ENCODE measurements at regions not wholly inside any gene's neighbourhood (a gene's known extent, or its start where the extent isn't known, plus 50 kb on each side); places are given as distances from the start of the nearest gene placed in this dataset.

GRCh38 chr17:73785958-73786743, 141.9 kb upstream of the SDK2 start:
- no peak for DNase-seq

- DNase-seq: no peak
These were observed 143.1 kb upstream of the SDK2 start for GRCh38 chr17:73787076-73788059.

DNA sequence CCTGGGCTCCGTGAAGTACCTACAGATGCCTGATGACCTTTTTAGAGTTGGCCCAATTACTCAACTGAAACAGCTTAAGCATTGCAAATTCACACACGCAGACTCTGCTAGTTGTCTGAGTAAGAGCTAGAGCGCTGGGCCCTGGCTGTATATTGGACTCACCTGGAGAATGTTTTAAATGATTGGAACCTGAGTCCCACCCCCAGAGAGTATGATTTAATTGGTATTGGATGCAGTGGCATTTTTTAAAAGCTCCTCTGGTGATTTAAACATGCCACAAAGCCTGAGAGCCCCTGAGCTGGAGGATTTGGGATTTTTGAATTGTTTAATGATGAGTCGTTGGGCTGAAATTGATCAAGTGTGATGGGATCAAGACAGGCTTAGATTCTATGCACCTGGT, 143.9 kb upstream of the SDK2 start:
- no peak for DNase-seq

DNA sequence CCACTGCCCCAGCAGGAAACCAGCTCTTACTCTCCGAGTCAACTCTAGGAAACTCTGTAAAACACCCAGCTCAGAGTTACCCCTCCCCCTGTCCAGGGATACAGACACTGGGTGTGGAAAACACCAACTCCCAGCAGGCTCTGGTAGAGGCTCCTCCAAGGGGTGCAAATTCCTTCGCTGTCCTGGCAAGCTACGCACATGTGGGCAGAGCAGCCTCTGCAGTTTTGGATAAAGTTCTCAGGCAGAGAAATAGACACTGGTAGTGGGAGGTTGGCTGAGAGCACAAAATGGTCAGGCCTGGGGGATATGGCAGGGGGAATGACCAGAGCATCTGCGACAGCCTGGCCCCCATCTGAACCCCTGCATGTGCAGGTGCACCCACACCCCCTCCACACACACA, 146.9 kb upstream of the SDK2 start:
- DNase-seq: no peak

GRCh38 chr17:73791631-73792030, 147.4 kb upstream of the SDK2 start:
- no peak for DNase-seq

- DNase-seq: no peak
These were observed 148.7 kb upstream of the SDK2 start for GRCh38 chr17:73792994-73793393.

- DNase-seq: no peak
These were observed 150.1 kb upstream of the SDK2 start for GRCh38 chr17:73794336-73794735.

DNA sequence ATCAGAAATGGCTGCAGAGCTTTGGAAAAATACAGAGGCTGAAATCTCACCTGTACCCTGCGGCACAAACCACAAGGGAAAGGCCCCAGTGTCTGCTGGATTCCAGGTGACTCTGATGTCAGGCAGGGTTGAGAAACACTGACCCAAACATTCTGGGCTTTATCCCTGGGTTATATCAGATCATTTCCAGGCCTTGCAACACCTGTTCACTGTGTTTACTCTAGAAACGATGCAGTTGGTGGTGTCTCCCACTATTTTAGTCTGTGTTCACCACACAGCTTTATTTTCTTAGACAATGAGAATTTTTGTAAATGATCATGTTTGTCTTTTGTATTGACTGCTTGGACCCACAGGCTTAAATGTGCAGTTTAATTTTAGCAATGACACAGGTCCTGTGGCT, 151.5 kb upstream of the SDK2 start:
- no peak for DNase-seq

GRCh38 chr17:73797594-73798110, 153.4 kb upstream of the SDK2 start:
- no peak for DNase-seq

DNA sequence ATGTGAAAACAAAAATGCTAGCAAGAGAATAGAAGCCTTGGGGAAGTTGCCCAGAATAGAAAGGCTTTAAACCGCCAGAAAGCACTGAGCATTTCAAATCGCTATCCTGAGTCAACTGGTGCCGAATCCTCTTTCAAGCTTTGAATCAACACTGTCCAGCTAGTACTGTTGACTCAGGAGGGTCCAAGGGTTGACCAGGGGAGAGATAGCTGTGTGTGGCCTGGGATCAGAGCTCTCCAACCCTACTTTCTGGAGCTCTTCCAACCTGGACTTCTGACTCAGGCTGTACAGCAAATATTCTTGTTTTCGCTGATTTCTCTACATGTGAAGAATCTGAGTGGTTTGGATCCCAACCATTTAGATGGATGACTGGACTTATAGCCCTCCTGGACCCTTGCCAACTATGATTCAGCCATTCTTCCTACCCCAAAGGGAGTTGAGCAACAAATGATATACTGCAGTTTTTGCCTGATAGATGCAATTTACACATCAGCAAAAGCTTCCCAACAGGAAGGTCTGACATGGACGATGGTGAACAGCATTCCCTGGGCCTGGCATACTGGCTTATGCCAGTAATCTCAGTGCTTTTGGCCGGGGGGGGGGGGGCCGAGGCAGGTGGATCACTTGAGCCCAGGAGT, 154.0 kb upstream of the SDK2 start:
- DNase-seq: no peak

DNA sequence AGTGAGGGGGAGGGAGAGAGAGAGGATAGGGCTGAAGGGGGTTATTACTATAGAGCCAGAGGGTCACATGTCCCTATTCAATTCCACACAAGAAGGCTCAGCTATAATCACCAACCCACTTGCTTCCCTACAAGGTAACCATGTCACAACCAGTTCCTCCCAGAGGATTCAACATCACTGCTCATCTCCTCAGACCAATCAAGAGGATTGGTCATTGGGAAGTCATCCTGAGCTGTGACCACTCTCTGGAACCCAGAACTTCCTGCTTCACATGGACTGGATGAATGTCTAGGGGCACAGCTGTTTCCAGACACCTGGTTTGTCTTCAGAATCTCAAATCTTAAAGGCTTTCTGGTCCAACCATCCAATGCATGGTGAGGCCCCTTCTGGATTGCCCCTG, 154.9 kb upstream of the SDK2 start:
- no peak for DNase-seq

- DNase-seq: no peak
These were observed 155.8 kb upstream of the SDK2 start for GRCh38 chr17:73799781-73800627.

DNA sequence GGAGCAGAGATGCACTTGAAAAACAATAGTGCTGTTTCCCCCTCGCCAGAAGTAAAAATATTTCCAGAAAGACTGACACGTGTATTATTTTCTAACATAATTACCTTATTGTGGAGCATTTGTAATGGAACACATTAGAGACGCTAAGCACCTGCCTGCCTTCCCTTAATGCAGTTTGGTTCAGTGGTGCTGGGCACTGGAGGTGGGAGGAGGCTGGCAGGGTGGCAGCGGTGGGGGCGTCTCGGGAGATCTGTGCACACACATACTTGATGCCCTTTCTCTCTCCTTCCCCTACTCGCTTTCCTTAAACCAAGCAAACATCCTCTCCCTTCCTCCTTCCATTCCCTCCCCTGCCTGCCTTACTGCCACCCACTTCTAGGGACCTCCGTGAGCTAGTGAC, 156.6 kb upstream of the SDK2 start:
- no peak for DNase-seq

GRCh38 chr17:73801455-73802100, 157.3 kb upstream of the SDK2 start:
- no peak for DNase-seq

- no peak for DNase-seq
These were observed 158.1 kb upstream of the SDK2 start for GRCh38 chr17:73802314-73802713.

- DNase-seq: no peak
These were observed 158.6 kb upstream of the SDK2 start for GRCh38 chr17:73802871-73803270.

DNA sequence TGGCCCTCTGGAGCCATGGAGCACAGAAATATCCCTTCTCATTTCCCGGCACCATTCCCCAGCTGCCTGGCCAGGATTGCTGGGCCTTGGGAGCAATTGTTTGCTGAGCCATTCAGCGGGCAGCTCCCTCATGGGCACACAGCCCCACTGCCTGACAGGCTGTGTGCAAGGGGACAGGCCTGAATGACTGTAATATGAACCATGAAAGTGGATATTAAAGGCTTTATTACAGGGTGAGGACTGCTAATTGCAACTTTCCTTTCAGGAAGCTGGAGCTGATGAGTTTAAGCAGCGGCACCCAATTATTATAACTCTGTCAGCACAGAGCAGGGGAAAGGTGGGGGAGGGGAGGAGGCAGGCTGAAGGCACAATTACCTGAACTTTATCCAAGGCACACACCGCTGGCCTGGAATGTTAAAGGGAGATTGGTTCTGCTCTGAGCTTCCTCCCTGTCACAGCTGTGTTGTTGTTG, 159.8 kb upstream of the SDK2 start:
- DNase-seq: no peak

- no peak for DNase-seq
These were observed 162.5 kb upstream of the SDK2 start for GRCh38 chr17:73806768-73807167.

GRCh38 chr17:73813201-73813600, 169.0 kb upstream of the SDK2 start:
- no peak for DNase-seq

DNA sequence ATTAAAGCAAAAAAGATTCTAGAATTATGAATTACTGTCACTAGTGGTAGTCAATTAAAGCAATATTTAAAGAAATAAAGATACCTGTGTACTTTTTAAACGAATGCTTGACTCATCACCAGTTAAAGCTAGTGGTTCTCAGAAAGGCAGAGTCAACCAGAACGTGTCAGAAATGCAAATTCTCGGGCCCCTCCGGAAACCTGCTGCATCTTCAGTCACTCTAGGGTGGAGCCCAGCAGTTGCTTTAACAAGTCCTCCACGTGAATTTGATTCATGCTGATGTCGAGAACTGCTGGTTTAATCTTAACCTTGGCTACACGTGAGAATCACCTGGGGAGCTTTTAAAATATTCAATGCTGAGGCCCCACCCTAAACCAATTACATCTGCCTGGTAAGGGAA, 169.8 kb upstream of the SDK2 start:
- DNase-seq: no peak

DNA sequence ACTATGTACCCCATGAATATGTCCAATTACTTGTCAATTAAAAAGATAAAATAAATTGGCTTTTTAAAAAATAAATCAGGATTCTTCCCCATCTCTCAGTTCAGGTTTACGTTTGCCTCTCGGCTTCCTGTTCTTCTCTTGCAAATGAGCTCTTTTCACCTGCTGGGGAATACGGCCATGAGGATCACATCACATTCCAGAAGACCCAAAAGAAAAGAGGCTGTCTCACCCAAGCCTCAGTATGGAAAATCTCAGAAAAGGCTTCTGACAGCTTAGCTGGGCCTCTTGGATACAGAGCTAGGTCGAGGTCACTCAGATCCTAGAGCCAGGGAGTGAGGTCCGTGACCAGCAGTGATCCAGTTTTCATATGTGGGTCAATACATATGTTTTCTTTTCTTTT, 171.2 kb upstream of the SDK2 start:
- DNase-seq: no peak

All from activated CD4-positive, CD25-positive, alpha-beta regulatory T cell (primary cell).